Activated naive CD4-positive, alpha-beta T cell treated with anti-CD3 and anti-CD28 coated beads, Interleukin-2, amount 50 U/mL, for 16 hours (primary cell): ENCODE measurements at regions not wholly inside any gene's neighbourhood (a gene's known extent, or its start where the extent isn't known, plus 50 kb on each side); places are given as distances from the start of the nearest gene placed in this dataset.
"Not testable (repeated sequence)": the region's sequence is repeated elsewhere in the genome, so short reads cannot be mapped to it uniquely, and the experiment has no call there.

Experiments
- DNase-seq: peaks from one replicate; pipeline ENCODE4 v3.0.0-alpha.2; 2020

GRCh38 chrX:76774912-76775311 is 347.4 kb downstream of the MAGEE1 start:
- DNase-seq: not testable (repeated sequence)

- no peak for DNase-seq
Measured at GRCh38 chrX:76796311-76796710, 368.8 kb downstream of the MAGEE1 start.

- DNase-seq: no peak
Measured at GRCh38 chrX:76802708-76803107, 375.2 kb downstream of the MAGEE1 start.

- DNase-seq: no peak
Measured at GRCh38 chrX:76815754-76816153, 388.2 kb downstream of the MAGEE1 start.

- not testable (repeated sequence) for DNase-seq
Measured at GRCh38 chrX:76817279-76817678, 389.8 kb downstream of the MAGEE1 start.

- DNase-seq: no peak
Measured at GRCh38 chrX:76821276-76821675, 393.8 kb downstream of the MAGEE1 start.

GRCh38 chrX:76827672-76828071 is 400.2 kb downstream of the MAGEE1 start:
- DNase-seq: no peak

GRCh38 chrX:76840902-76841301 is 413.4 kb downstream of the MAGEE1 start:
- DNase-seq: not testable (repeated sequence)

- DNase-seq: no peak
Measured at GRCh38 chrX:76850851-76851250, 423.3 kb downstream of the MAGEE1 start.

GRCh38 chrX:76862509-76862908 is 435.0 kb downstream of the MAGEE1 start:
- no peak for DNase-seq

- no peak for DNase-seq
Measured at GRCh38 chrX:76893930-76894329, 466.4 kb downstream of the MAGEE1 start.

GRCh38 chrX:76915836-76916235 is 488.3 kb downstream of the MAGEE1 start:
- no peak for DNase-seq

- no peak for DNase-seq
Measured at GRCh38 chrX:76918033-76918432, 490.5 kb downstream of the MAGEE1 start.

GRCh38 chrX:76919761-76920160 is 492.3 kb downstream of the MAGEE1 start:
- DNase-seq: no peak

GRCh38 chrX:76920607-76921006 is 493.1 kb downstream of the MAGEE1 start:
- DNase-seq: no peak

- DNase-seq: no peak
Measured at GRCh38 chrX:76921176-76921575, 493.7 kb downstream of the MAGEE1 start.

GRCh38 chrX:76922100-76922499 is 494.6 kb downstream of the MAGEE1 start:
- no peak for DNase-seq

- not testable (repeated sequence) for DNase-seq
Measured at GRCh38 chrX:76924616-76925015, 497.1 kb downstream of the MAGEE1 start.

- no peak for DNase-seq
Measured at GRCh38 chrX:76931518-76931917, 504.0 kb downstream of the MAGEE1 start.

GRCh38 chrX:76957485-76957884 is 489.7 kb upstream of the FGF16 start:
- DNase-seq: no peak

GRCh38 chrX:76971393-76972376 is 475.5 kb upstream of the FGF16 start:
- no peak for DNase-seq

GRCh38 chrX:76977452-76977851 is 469.7 kb upstream of the FGF16 start:
- no peak for DNase-seq

- no peak for DNase-seq
Measured at GRCh38 chrX:76987381-76987780, 459.8 kb upstream of the FGF16 start.

- DNase-seq: no peak
Measured at GRCh38 chrX:76996641-76997040, 450.5 kb upstream of the FGF16 start.

- DNase-seq: no peak
Measured at GRCh38 chrX:77003530-77003929, 443.7 kb upstream of the FGF16 start.
